ENCODE measurements at regions not wholly inside any gene's neighbourhood (a gene's known extent, or its start where the extent isn't known, plus 50 kb on each side); places are given as distances from the start of the nearest gene placed in this dataset.

DNA sequence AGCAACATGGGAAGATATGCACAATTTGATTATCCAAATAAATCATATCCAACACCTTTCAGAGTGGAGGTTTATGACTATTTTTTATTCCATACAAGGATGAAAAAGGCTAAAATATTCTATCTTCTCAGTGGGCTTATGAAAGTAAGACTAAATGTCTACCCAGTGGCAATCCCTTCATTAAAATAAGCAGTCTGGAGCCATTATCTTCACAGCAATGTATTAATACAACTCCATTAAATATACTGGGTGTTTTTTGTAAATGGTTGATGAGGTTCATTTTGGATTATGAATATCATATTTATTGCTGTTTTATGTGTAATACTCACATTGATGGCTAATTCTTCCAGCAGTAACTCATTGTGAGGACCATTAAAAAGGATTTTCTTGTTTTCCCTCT, 352.7 kb upstream of the SOX11 start:
- TF ChIP-seq ZNF572 (CRISPR knock-in tag; IDR thresholded peaks at IDR 0.05) = no peak
- TF ChIP-seq ZKSCAN8 (CRISPR knock-in tag; IDR thresholded peaks at IDR 0.05; ENCODE audit: borderline replicate concordance) = no peak
- TF ChIP-seq, protein P1, sequence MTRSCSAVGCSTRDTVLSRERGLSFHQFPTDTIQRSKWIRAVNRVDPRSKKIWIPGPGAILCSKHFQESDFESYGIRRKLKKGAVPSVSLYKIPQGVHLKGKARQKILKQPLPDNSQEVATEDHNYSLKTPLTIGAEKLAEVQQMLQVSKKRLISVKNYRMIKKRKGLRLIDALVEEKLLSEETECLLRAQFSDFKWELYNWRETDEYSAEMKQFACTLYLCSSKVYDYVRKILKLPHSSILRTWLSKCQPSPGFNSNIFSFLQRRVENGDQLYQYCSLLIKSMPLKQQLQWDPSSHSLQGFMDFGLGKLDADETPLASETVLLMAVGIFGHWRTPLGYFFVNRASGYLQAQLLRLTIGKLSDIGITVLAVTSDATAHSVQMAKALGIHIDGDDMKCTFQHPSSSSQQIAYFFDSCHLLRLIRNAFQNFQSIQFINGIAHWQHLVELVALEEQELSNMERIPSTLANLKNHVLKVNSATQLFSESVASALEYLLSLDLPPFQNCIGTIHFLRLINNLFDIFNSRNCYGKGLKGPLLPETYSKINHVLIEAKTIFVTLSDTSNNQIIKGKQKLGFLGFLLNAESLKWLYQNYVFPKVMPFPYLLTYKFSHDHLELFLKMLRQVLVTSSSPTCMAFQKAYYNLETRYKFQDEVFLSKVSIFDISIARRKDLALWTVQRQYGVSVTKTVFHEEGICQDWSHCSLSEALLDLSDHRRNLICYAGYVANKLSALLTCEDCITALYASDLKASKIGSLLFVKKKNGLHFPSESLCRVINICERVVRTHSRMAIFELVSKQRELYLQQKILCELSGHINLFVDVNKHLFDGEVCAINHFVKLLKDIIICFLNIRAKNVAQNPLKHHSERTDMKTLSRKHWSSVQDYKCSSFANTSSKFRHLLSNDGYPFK (CRISPR knock-in tag; IDR thresholded peaks at IDR 0.05; ENCODE audit: borderline replicate concordance) = no peak
- no peak for TF ChIP-seq NFKB2 (CRISPR knock-in tag; IDR thresholded peaks at IDR 0.05; ENCODE audit: borderline replicate concordance)
- no peak for TF ChIP-seq RARA (CRISPR knock-in tag; IDR thresholded peaks at IDR 0.05)
- TF ChIP-seq, protein P2, sequence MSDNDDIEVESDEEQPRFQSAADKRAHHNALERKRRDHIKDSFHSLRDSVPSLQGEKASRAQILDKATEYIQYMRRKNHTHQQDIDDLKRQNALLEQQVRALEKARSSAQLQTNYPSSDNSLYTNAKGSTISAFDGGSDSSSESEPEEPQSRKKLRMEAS (IDR thresholded peaks at IDR 0.05) = no peak
- TF ChIP-seq, protein P3, sequence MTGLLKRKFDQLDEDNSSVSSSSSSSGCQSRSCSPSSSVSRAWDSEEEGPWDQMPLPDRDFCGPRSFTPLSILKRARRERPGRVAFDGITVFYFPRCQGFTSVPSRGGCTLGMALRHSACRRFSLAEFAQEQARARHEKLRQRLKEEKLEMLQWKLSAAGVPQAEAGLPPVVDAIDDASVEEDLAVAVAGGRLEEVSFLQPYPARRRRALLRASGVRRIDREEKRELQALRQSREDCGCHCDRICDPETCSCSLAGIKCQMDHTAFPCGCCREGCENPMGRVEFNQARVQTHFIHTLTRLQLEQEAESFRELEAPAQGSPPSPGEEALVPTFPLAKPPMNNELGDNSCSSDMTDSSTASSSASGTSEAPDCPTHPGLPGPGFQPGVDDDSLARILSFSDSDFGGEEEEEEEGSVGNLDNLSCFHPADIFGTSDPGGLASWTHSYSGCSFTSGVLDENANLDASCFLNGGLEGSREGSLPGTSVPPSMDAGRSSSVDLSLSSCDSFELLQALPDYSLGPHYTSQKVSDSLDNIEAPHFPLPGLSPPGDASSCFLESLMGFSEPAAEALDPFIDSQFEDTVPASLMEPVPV (CRISPR knock-in tag; IDR thresholded peaks at IDR 0.05) = no peak
- TF ChIP-seq, protein P4, sequence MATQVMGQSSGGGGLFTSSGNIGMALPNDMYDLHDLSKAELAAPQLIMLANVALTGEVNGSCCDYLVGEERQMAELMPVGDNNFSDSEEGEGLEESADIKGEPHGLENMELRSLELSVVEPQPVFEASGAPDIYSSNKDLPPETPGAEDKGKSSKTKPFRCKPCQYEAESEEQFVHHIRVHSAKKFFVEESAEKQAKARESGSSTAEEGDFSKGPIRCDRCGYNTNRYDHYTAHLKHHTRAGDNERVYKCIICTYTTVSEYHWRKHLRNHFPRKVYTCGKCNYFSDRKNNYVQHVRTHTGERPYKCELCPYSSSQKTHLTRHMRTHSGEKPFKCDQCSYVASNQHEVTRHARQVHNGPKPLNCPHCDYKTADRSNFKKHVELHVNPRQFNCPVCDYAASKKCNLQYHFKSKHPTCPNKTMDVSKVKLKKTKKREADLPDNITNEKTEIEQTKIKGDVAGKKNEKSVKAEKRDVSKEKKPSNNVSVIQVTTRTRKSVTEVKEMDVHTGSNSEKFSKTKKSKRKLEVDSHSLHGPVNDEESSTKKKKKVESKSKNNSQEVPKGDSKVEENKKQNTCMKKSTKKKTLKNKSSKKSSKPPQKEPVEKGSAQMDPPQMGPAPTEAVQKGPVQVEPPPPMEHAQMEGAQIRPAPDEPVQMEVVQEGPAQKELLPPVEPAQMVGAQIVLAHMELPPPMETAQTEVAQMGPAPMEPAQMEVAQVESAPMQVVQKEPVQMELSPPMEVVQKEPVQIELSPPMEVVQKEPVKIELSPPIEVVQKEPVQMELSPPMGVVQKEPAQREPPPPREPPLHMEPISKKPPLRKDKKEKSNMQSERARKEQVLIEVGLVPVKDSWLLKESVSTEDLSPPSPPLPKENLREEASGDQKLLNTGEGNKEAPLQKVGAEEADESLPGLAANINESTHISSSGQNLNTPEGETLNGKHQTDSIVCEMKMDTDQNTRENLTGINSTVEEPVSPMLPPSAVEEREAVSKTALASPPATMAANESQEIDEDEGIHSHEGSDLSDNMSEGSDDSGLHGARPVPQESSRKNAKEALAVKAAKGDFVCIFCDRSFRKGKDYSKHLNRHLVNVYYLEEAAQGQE (IDR thresholded peaks at IDR 0.05; ENCODE audit: borderline replicate concordance in 1 of 2, low read depth in 1 of 2, low read length in 2 of 2) = no peak
